ENCODE measurements at regions not wholly inside any gene's neighbourhood (a gene's known extent, or its start where the extent isn't known, plus 50 kb on each side); places are given as distances from the start of the nearest gene placed in this dataset.

GRCh38 chr6:142568857-142569597 lies 267.2 kb downstream of the ADGRG6 start:
- Histone ChIP-seq H3K27me3 (ENCODE audit: insufficient read depth) (no peaks in the 10 kb centered on the region), H4K20me1 (replicated peaks; ENCODE audit: insufficient read depth) (no peaks in the 10 kb centered on the region), H3K4me2 (peak overlapping the region; percentile 50), H3K4me3 (no peak overlapping the region), H3K36me3 (ENCODE audit: insufficient read depth) (peaks cover 6% of the 10 kb centered on the region; the same call in 1 of the 2 replicates), H3K27ac (ENCODE audit: low read depth) (peak overlapping the region; percentile 77), H3K9me2 (ENCODE audit: insufficient read depth) (peaks cover 10% of the 10 kb centered on the region; the same call in 1 of the 2 replicates), H3K4me1 (ENCODE audit: insufficient read depth) (peaks cover 43% of the 10 kb centered on the region), H3K79me2 (replicated peaks; ENCODE audit: insufficient read depth) (no peaks in the 10 kb centered on the region), H2AFZ (no peak overlapping the region; the same call in 1 of the 2 replicates), H3F3A (replicated peaks; ENCODE audit: low read depth) (no peaks in the 10 kb centered on the region)
- Mint-ChIP-seq H3K27ac (peak overlapping the region; percentile 90), H3K36me3 (ENCODE audit: low read depth) (peaks cover 16% of the 10 kb centered on the region), H3K9me3 (peaks cover 18% of the 10 kb centered on the region), H3K27me3 (ENCODE audit: insufficient read depth, low read depth, poor library complexity) (peaks cover 4% of the 10 kb centered on the region), H3K4me3 (no peak overlapping the region), H3K4me1 (peaks cover 41% of the 10 kb centered on the region)
- DNase-seq (ENCODE audit: low spot score) = no peak
- no peak for TF ChIP-seq JUNB (IDR thresholded peaks at IDR 0.05; ENCODE audit: unreplicated experiment)
- TF ChIP-seq ZNF462 (CRISPR knock-in tag; IDR thresholded peaks at IDR 0.05) = no peak
- TF ChIP-seq ZNF331 (CRISPR knock-in tag; IDR thresholded peaks at IDR 0.05; ENCODE audit: low read depth) = no peak
- no peak for TF ChIP-seq REST (IDR thresholded peaks at IDR 0.05; ENCODE audit: unreplicated experiment)
- TF ChIP-seq ZNF114 (CRISPR knock-in tag; IDR thresholded peaks at IDR 0.05) = no peak
- no peak for ATAC-seq
